A549 (cell line): ENCODE measurements at regions not wholly inside any gene's neighbourhood (a gene's known extent, or its start where the extent isn't known, plus 50 kb on each side); places are given as distances from the start of the nearest gene placed in this dataset.

ENCODE experiments used
- ATAC-seq, 2 experiments: fragments of 200-7000 bp in 1 of 2; fragments of >200 bp in 1 of 2; cut with Nextera tagmentation in 1 of 2; cut with Tn5 transposase in 1 of 2; 3 replicates each; pipeline versions ENCODE4 v1.8.0 to v1.9.1; 2018 to 2020; ENCODE audit warnings: mild to moderate bottlenecking in 1 of 2, moderate library complexity in 1 of 2
- CTCF ChIA-PET: fragments of 300-600 bp; sonication (Branson Sonifier 250); formaldehyde crosslinking; extraction: SDS; loops from one replicate; lab custom pipeline; 2021; ENCODE audit warnings: antibody characterized with exemption, inconsistent platforms; lab: Yijun Ruan, JAX
- POLR2A ChIA-PET: fragments of 350-600 bp; formaldehyde crosslinking; extraction: SDS; loops from one replicate; lab custom pipeline; 2021; ENCODE audit warnings: antibody characterized with exemption, inconsistent platforms; lab: Yijun Ruan, JAX
- DNase-seq, 2 experiments: peaks; one replicate each; pipeline versions ENCODE4 v3.0.0 to v3.0.0-alpha.2; 2011 to 2016; ENCODE audit warnings: low read depth in 1 of 2, low spot score in 1 of 2
- FAIRE-seq: peaks from 2 replicates; lab custom pipeline; 2011; peaks lifted over from hg19 to GRCh38; lab: Jason Lieb, UNC
- H3K27ac ChIP-seq, 2 experiments: fragments of >200 bp; sonication (Bioruptor Twin); formaldehyde crosslinking; 3 replicates each; pipeline ENCODE4 v1.5.1; 2016 to 2017
- H3K4me1 ChIP-seq: fragments of >200 bp; sonication (Bioruptor Twin); formaldehyde crosslinking; 3 replicates; pipeline ENCODE4 v1.6.1; 2016
- H3K4me2 ChIP-seq: fragments of >200 bp; sonication (Bioruptor Twin); formaldehyde crosslinking; 3 replicates; pipeline ENCODE4 v1.6.1; 2016
- H3K4me3 ChIP-seq: fragments of >200 bp; sonication (Bioruptor Twin); formaldehyde crosslinking; 3 replicates; pipeline ENCODE4 v1.5.1; 2016
- H3K9me3 ChIP-seq: fragments of >200 bp; sonication (Bioruptor Twin); formaldehyde crosslinking; 3 replicates; pipeline ENCODE4 v1.6.1; 2016
- CBX2 ChIP-seq: fragments of 200-600 bp; sonication (generic); IDR thresholded peaks from 2 replicates; pipeline ENCODE4 v1.6.1; 2016; ENCODE audit warnings: low read depth, mild to moderate bottlenecking, borderline replicate concordance
- ESRRA ChIP-seq: fragments of 150-350 bp; IDR thresholded peaks from 2 replicates; pipeline ENCODE4 v1.6.1; 2014; ENCODE audit warnings: mild to moderate bottlenecking, low read length, borderline replicate concordance
- FOSL2 ChIP-seq, 2 experiments: fragments of 450-650 bp in 1 of 2; fragments of >200 bp in 1 of 2; sonication (Bioruptor Twin) in 1 of 2; formaldehyde crosslinking; IDR thresholded peaks; 2 replicates each; pipeline versions ENCODE4 v1.5.0 to v1.6.1; 2016 to 2020; ENCODE audit warnings: mild to moderate bottlenecking in 1 of 2, moderate library complexity in 1 of 2
- GATA3 ChIP-seq: IDR thresholded peaks from 2 replicates; pipeline ENCODE4 v1.6.1; 2012; ENCODE audit warnings: borderline replicate concordance
- HDAC2 ChIP-seq: fragments of 200-600 bp; sonication (generic); IDR thresholded peaks from 2 replicates; pipeline ENCODE4 v1.6.1; 2016
- HOXA7 ChIP-seq: fragments of 250-450 bp; sonication (Bioruptor Pico); IDR thresholded peaks from 2 replicates; pipeline ENCODE4 v1.5.0; 2020; ENCODE audit warnings: mild to moderate bottlenecking, moderate library complexity
- HOXB5 ChIP-seq: fragments of 250-450 bp; sonication (Bioruptor Pico); IDR thresholded peaks from 2 replicates; pipeline ENCODE4 v1.5.0; 2020; ENCODE audit warnings: mild to moderate bottlenecking, moderate library complexity
- JUN ChIP-seq, 2 experiments: fragments of >200 bp; sonication (Bioruptor Twin); formaldehyde crosslinking; IDR thresholded peaks; 2 replicates in 1 of 2; 3 replicates in 1 of 2; pipeline ENCODE4 v1.6.1; 2016 to 2017
- JUNB ChIP-seq: fragments of >200 bp; sonication (Bioruptor Twin); formaldehyde crosslinking; IDR thresholded peaks from 2 replicates; pipeline ENCODE4 v1.6.1; 2016
- MAFK ChIP-seq: fragments of 450-650 bp; IDR thresholded peaks from 2 replicates; pipeline ENCODE4 v1.6.1; 2014; ENCODE audit not compliant: partially characterized antibody
- MAZ ChIP-seq: fragments of 150-350 bp; IDR thresholded peaks from 2 replicates; pipeline ENCODE4 v1.6.1; 2014; ENCODE audit warnings: antibody characterized with exemption, low read depth, low read length, borderline replicate concordance
- MYC ChIP-seq: IDR thresholded peaks from 2 replicates; pipeline ENCODE4 v1.6.1; 2012; ENCODE audit warnings: mild to moderate bottlenecking, inconsistent platforms, low read length, improper control_type of control experiment, borderline replicate concordance
- NR3C1 ChIP-seq: fragments of >200 bp; sonication (Bioruptor Twin); formaldehyde crosslinking; IDR thresholded peaks from 3 replicates; pipeline ENCODE4 v1.6.1; 2017
- PHF8 ChIP-seq: fragments of 200-600 bp; sonication (generic); IDR thresholded peaks from 2 replicates; pipeline ENCODE4 v1.6.1; 2016; ENCODE audit warnings: low read depth, mild to moderate bottlenecking, antibody characterized with exemption, moderate library complexity, borderline replicate concordance
- RAD21 ChIP-seq, 2 experiments: fragments of >200 bp in 1 of 2; sonication (Bioruptor Twin) in 1 of 2; formaldehyde crosslinking in 1 of 2; IDR thresholded peaks in 1 of 2; conservative IDR thresholded peaks in 1 of 2; 2 replicates in 1 of 2; 3 replicates in 1 of 2; pipeline ENCODE4 v1.6.1; 2012 to 2018; ENCODE audit warnings: inconsistent platforms in 1 of 2
- RFX5 ChIP-seq: fragments of 450-650 bp; IDR thresholded peaks from 2 replicates; pipeline ENCODE4 v1.7.1; 2014; ENCODE audit warnings: antibody characterized with exemption, mild to moderate bottlenecking, moderate library complexity
- RNF2 ChIP-seq: fragments of 200-600 bp; sonication (generic); IDR thresholded peaks from 2 replicates; pipeline ENCODE4 v1.6.1; 2016; ENCODE audit warnings: low read depth, mild to moderate bottlenecking, antibody characterized with exemption, moderate library complexity, borderline replicate concordance
- TFCP2L1 ChIP-seq: fragments of 250-450 bp; sonication (Bioruptor Pico); IDR thresholded peaks from 2 replicates; pipeline ENCODE4 v1.5.0; 2021; ENCODE audit warnings: mild to moderate bottlenecking
- TP53 ChIP-seq: fragments of 250-450 bp; sonication (Bioruptor Pico); IDR thresholded peaks from 2 replicates; pipeline ENCODE4 v1.5.0; 2021; ENCODE audit warnings: mild to moderate bottlenecking, moderate library complexity
- ZFP36 ChIP-seq: fragments of 450-650 bp; IDR thresholded peaks from 2 replicates; pipeline ENCODE4 v1.6.1; 2014; ENCODE audit warnings: borderline replicate concordance; ENCODE audit not compliant: partially characterized antibody
- ZNF302 ChIP-seq: fragments of 250-450 bp; sonication (Bioruptor Pico); IDR thresholded peaks from 2 replicates; pipeline ENCODE4 v1.9.0; 2021; ENCODE audit warnings: inconsistent platforms, mild to moderate bottlenecking, moderate library complexity
- WGBS: methylation state at CpG from one replicate; pipeline ENCODE4 v1.1.6; 2017; ENCODE audit errors: missing lambda C conversion rate; 5-methylcytosine and 5-hydroxymethylcytosine counted together
- TF ChIP-seq, protein P1 (sequence below): fragments of >200 bp; sonication (Bioruptor Twin); formaldehyde crosslinking; IDR thresholded peaks from 3 replicates; pipeline ENCODE4 v1.6.1; 2016
- TF ChIP-seq, protein P2 (sequence below): fragments of >200 bp; sonication (Bioruptor Twin); formaldehyde crosslinking; IDR thresholded peaks from 2 replicates; pipeline ENCODE4 v1.6.1; 2016
- TF ChIP-seq, protein P3 (sequence below): IDR thresholded peaks from 2 replicates; pipeline ENCODE4 v1.6.1; 2012; ENCODE audit warnings: low read depth, borderline replicate concordance
- TF ChIP-seq, protein P4 (sequence below): IDR thresholded peaks from 2 replicates; pipeline ENCODE4 v1.6.1; 2012

DNA sequence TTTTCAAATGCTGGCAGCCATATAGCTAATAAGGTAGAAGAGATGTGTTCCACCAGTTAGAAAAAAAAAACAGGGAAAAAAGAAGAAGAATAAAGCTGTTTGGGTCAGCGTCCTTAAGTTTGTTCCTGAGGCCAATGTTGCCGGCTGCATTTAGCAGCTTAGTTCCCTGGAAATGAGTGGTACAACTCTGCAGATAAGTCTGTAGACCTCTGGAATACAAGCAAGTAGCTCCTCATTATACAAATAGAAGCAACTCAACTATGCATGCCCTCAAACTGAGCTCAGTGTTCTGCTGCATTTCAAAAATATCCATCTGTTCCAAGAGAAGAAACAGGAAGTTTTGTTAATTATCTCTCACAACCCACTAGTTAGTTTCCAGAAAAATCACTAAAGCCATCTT, 181.2 kb upstream of the PKN2 start:
- Histone ChIP-seq H3K27ac (no peak overlapping the region), H3K4me2 (no peak overlapping the region), H3K9me3 (no peaks in the 10 kb centered on the region), H3K4me3 (no peak overlapping the region), H3K4me1 (no peaks in the 10 kb centered on the region)
- ChIA-PET CTCF (no interaction called here), POLR2A (no interaction called here)
- 46% methylated on average over 2 of the region's 2 CpGs for WGBS
- DNase-seq (no peak), FAIRE-seq (no peak), ATAC-seq (no peak)
- no peak for TF ChIP-seq RNF2
- TF ChIP-seq RFX5 = no peak
- no peak for TF ChIP-seq ZNF302 (CRISPR knock-in tag)
- no peak for TF ChIP-seq ESRRA
- TF ChIP-seq, protein P1, sequence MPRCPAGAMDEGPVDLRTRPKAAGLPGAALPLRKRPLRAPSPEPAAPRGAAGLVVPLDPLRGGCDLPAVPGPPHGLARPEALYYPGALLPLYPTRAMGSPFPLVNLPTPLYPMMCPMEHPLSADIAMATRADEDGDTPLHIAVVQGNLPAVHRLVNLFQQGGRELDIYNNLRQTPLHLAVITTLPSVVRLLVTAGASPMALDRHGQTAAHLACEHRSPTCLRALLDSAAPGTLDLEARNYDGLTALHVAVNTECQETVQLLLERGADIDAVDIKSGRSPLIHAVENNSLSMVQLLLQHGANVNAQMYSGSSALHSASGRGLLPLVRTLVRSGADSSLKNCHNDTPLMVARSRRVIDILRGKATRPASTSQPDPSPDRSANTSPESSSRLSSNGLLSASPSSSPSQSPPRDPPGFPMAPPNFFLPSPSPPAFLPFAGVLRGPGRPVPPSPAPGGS = no peak
- TF ChIP-seq TFCP2L1 (CRISPR knock-in tag) = no peak
- no peak for TF ChIP-seq PHF8
- TF ChIP-seq JUNB = no peak
- no peak for TF ChIP-seq NR3C1
- TF ChIP-seq JUN (IDR thresholded peaks at IDR 0.05) = no peak
- TF ChIP-seq FOSL2 (IDR thresholded peaks at IDR 0.05) = no peak
- TF ChIP-seq FOSL2 (CRISPR knock-in tag; IDR thresholded peaks at IDR 0.05) = no peak
- no peak for TF ChIP-seq CBX2
- no peak for TF ChIP-seq GATA3
- TF ChIP-seq TP53 (CRISPR knock-in tag) = no peak
- no peak for TF ChIP-seq HOXA7 (CRISPR knock-in tag)
- TF ChIP-seq MAZ = no peak
- no peak for TF ChIP-seq HOXB5 (CRISPR knock-in tag)
- TF ChIP-seq HDAC2 = no peak
- TF ChIP-seq MYC = no peak

DNA sequence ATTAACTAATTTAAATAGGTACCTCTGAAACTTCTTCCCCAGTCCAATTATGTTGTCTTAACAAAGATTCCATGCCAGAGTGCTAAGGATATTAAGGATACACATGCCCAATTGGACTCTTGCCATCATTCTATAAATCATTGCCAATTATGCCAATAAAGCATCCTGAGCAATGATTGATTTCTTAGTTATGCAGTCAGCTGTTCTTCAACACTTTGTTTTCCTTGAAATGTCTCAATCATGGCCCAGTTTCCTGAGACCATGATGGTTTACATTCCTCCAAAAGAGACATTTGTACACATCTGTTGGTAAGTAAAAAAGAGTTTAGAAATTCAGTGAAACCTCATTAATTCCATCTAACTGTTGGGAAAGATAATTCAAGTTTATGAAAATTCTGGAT, 180.4 kb upstream of the PKN2 start:
- ATAC-seq = no peak
- no peak overlapping the region for H3K4me2 ChIP-seq
- no peak for TF ChIP-seq ZFP36
- TF ChIP-seq GATA3 = no peak
- TF ChIP-seq, protein P2, sequence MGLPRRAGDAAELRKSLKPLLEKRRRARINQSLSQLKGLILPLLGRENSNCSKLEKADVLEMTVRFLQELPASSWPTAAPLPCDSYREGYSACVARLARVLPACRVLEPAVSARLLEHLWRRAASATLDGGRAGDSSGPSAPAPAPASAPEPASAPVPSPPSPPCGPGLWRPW = no peak
- TF ChIP-seq, protein P3, sequence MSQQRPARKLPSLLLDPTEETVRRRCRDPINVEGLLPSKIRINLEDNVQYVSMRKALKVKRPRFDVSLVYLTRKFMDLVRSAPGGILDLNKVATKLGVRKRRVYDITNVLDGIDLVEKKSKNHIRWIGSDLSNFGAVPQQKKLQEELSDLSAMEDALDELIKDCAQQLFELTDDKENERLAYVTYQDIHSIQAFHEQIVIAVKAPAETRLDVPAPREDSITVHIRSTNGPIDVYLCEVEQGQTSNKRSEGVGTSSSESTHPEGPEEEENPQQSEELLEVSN = no peak
- no peak for TF ChIP-seq HDAC2
- TF ChIP-seq, protein P4, sequence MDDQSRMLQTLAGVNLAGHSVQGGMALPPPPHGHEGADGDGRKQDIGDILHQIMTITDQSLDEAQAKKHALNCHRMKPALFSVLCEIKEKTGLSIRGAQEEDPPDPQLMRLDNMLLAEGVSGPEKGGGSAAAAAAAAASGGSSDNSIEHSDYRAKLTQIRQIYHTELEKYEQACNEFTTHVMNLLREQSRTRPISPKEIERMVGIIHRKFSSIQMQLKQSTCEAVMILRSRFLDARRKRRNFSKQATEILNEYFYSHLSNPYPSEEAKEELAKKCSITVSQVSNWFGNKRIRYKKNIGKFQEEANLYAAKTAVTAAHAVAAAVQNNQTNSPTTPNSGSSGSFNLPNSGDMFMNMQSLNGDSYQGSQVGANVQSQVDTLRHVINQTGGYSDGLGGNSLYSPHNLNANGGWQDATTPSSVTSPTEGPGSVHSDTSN = no peak
- TF ChIP-seq FOSL2 (IDR thresholded peaks at IDR 0.05) = no peak
- no peak for TF ChIP-seq FOSL2 (CRISPR knock-in tag; IDR thresholded peaks at IDR 0.05)
- TF ChIP-seq RAD21 (conservative IDR thresholded peaks at IDR 0.05 in 1 of 2, IDR thresholded peaks at IDR 0.05 in 1 of 2) = no peak
- TF ChIP-seq CBX2 = no peak
- no peak for TF ChIP-seq MAFK
- TF ChIP-seq, all 56 proteins: peak for 0
- Histone ChIP-seq H3K9me3 (no peaks in the 10 kb centered on the region), H3K4me3 (no peak overlapping the region), H3K27ac (no peak overlapping the region), H3K4me1 (no peaks in the 10 kb centered on the region)
- FAIRE-seq = no peak
- DNase-seq = no peak
- ChIA-PET CTCF (no interaction called here), POLR2A (no interaction called here)
